GM06990 (cell line): ENCODE measurements at regions not wholly inside any gene's neighbourhood (a gene's known extent, or its start where the extent isn't known, plus 50 kb on each side); places are given as distances from the start of the nearest gene placed in this dataset.

Experiments
- DNase-seq: peaks from one replicate; pipeline ENCODE4 v3.0.0-alpha.2; 2011; ENCODE audit not compliant: insufficient read length; ENCODE audit errors: extremely low read depth
- H3K27me3 ChIP-seq: replicated peaks from 2 replicates; pipeline ENCODE4 v1.6.0; 2011; ENCODE audit warnings: low read length; ENCODE audit not compliant: control insufficient read depth, insufficient read depth
- H3K36me3 ChIP-seq: 2 replicates; pipeline ENCODE4 v1.5.1; 2011; ENCODE audit warnings: low read length; ENCODE audit not compliant: control insufficient read depth, insufficient read depth
- H3K4me3 ChIP-seq: replicated peaks from 2 replicates; pipeline ENCODE4 v1.5.1; 2011; ENCODE audit warnings: low read depth, mild to moderate bottlenecking, control low read depth, low read length
- TF ChIP-seq, protein P1 (sequence below): IDR thresholded peaks from 2 replicates; pipeline ENCODE4 v1.5.1; 2011; ENCODE audit warnings: low read length, control low read depth, mild to moderate bottlenecking, inconsistent platforms; ENCODE audit not compliant: insufficient read depth, poor library complexity, severe bottlenecking

DNA sequence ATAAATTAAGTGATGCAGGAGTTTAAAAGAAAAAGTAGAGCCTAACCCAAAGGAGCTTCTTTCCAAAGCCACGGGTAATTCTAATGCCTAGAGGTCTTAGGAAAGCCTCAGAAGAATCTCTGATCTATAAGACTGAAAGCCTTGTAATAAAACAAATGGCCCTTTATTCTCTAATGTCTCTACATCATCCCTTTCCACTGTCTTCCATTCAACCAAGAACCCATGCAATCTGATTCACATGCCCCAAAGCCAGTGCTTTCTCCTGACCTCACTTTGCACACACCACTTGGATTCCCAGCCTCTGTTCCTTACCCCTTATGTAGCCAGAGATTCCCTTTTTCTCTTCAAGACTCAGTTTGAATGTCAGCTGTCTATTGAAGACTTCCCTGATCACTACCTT lies 252.9 kb upstream of the NRSN1 start:
- H3K4me3 ChIP-seq = no peak overlapping the region
- DNase-seq = no peak
- TF ChIP-seq, protein P1, sequence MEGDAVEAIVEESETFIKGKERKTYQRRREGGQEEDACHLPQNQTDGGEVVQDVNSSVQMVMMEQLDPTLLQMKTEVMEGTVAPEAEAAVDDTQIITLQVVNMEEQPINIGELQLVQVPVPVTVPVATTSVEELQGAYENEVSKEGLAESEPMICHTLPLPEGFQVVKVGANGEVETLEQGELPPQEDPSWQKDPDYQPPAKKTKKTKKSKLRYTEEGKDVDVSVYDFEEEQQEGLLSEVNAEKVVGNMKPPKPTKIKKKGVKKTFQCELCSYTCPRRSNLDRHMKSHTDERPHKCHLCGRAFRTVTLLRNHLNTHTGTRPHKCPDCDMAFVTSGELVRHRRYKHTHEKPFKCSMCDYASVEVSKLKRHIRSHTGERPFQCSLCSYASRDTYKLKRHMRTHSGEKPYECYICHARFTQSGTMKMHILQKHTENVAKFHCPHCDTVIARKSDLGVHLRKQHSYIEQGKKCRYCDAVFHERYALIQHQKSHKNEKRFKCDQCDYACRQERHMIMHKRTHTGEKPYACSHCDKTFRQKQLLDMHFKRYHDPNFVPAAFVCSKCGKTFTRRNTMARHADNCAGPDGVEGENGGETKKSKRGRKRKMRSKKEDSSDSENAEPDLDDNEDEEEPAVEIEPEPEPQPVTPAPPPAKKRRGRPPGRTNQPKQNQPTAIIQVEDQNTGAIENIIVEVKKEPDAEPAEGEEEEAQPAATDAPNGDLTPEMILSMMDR = no peak
- no peaks in the 10 kb centered on the region for H3K27me3 ChIP-seq
- H3K36me3 ChIP-seq = no peaks in the 10 kb centered on the region

GRCh38 chr6:23875006-23875405 lies 251.0 kb upstream of the NRSN1 start:
- Histone ChIP-seq H3K27me3 (no peaks in the 10 kb centered on the region), H3K36me3 (no peaks in the 10 kb centered on the region), H3K4me3 (no peak overlapping the region)
- TF ChIP-seq, protein P1 = no peak
- no peak for DNase-seq

- Histone ChIP-seq H3K27me3 (no peaks in the 10 kb centered on the region), H3K36me3 (no peaks in the 10 kb centered on the region), H3K4me3 (no peak overlapping the region)
- no peak for DNase-seq
- TF ChIP-seq, protein P1 = no peak
Observed at GRCh38 chr6:23879816-23880215, 246.2 kb upstream of the NRSN1 start.

DNA sequence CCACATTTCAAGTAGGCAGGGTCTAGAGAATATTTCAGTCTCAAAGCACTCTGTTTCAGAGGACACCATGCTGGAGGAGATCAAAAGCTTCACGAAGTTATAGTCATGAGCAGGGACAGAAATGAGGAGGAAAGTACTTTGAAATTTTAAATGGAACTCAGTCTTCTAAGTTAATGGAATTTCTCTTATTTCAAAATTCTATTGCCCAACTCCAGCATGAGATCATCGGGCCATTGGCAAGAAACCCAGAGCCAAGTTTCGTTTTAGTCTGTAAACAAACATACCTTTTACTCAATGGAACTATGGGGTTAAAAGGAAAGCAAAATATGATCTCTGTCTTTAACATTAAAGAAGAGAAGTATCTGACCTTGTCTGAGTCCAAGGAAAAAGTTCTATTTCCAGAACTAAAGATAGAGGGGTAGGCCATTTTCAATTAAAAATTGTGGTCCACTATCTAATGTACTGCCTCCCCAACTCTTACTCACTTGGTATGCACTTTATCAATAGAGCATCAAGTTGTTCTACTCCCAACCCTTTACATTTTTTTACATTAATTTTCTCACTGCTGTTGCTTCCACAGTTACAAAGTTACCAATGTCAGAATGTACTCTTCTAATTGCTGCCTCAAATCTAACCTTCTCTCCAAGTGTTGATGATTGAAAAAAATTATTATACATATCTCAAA lies 235.3 kb upstream of the NRSN1 start:
- Histone ChIP-seq H3K4me3 (no peak overlapping the region), H3K36me3 (no peaks in the 10 kb centered on the region), H3K27me3 (no peaks in the 10 kb centered on the region)
- DNase-seq = no peak
- TF ChIP-seq, protein P1 = no peak

DNA sequence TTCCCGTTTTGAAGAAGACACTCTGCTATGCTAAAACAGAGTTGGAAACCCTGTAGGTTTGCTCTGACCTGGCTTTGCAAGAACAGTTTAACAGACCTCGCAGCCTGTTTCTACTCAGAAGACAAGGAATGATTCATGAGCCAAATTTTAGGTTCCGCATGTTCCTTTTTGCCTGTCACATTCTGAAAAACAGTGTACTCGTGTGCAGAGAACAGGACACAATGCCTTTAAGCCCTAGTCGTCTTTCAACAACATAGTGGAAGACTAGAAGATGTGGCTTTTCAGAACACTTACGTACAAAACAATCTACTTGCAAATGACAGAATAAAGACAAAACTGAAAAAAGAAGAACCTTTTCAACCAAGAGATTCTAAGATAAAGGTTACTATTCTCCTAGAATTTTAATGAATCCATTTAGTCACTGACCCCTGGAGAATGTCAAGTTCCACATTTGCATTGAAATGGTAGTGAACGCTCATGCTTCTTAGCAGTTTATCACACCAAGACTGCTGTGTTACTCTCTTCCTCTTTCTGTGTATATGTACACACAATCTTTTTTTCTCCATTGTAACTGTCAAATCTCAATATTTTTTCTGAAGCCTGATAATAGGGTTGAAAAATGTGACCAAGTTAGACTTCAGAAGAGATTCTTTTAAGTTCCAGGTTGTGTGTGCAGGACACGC lies 220.7 kb upstream of the NRSN1 start:
- TF ChIP-seq, protein P1 = no peak
- no peaks in the 10 kb centered on the region for H3K27me3 ChIP-seq
- H3K4me3 ChIP-seq = no peak overlapping the region
- no peak for DNase-seq
- H3K36me3 ChIP-seq = no peaks in the 10 kb centered on the region
